Endometrial microvascular endothelial cells (primary cell): ENCODE measurements at regions not wholly inside any gene's neighbourhood (a gene's known extent, or its start where the extent isn't known, plus 50 kb on each side); places are given as distances from the start of the nearest gene placed in this dataset.
"Not testable (repeated sequence)": the region's sequence is repeated elsewhere in the genome, so short reads cannot be mapped to it uniquely, and the experiment has no call there.

Experiments used
- in situ Hi-C: cut with HindIII; loops from 2 replicates; pipeline ENCODE4 v1.10.0; 2017; ENCODE audit warnings: low sequenced_read_pairs, low pct_unique_long_range_greater_than_20kb; ENCODE audit errors: inconsistent ontology term

- in situ Hi-C loops = no loop called here
These were observed 279.6 kb downstream of the KLF13 start for GRCh38 chr15:31606194-31606669.

GRCh38 chr15:31606931-31607497 is 280.4 kb downstream of the KLF13 start:
- in situ Hi-C loops = no loop called here

GRCh38 chr15:31607656-31608055 is 281.0 kb downstream of the KLF13 start:
- in situ Hi-C loops = no loop called here

GRCh38 chr15:31609258-31609681 is 282.6 kb downstream of the KLF13 start:
- in situ Hi-C loops = no loop called here

GRCh38 chr15:31609906-31610305 is 283.3 kb downstream of the KLF13 start:
- in situ Hi-C loops = no loop called here

GRCh38 chr15:31615643-31616415 is 289.2 kb downstream of the KLF13 start:
- in situ Hi-C loops = no loop called here

- in situ Hi-C loops = not testable (repeated sequence)
These were observed 296.7 kb downstream of the KLF13 start for GRCh38 chr15:31623297-31623696.

- in situ Hi-C loops = not testable (repeated sequence)
These were observed 297.5 kb downstream of the KLF13 start for GRCh38 chr15:31624115-31624514.

- in situ Hi-C loops = not testable (repeated sequence)
These were observed 309.1 kb downstream of the KLF13 start for GRCh38 chr15:31635715-31636114.

GRCh38 chr15:31636911-31637310 is 310.3 kb downstream of the KLF13 start:
- in situ Hi-C loops = not testable (repeated sequence)

GRCh38 chr15:31643955-31644354 is 317.3 kb downstream of the KLF13 start:
- in situ Hi-C loops = not testable (repeated sequence)

GRCh38 chr15:31644761-31645160 is 318.1 kb downstream of the KLF13 start:
- in situ Hi-C loops = not testable (repeated sequence)

- in situ Hi-C loops = not testable (repeated sequence)
These were observed 320.7 kb downstream of the KLF13 start for GRCh38 chr15:31647337-31647826.

GRCh38 chr15:31649634-31650033 is 323.0 kb downstream of the KLF13 start:
- in situ Hi-C loops = not testable (repeated sequence)

GRCh38 chr15:31650055-31650701 is 323.5 kb downstream of the KLF13 start:
- in situ Hi-C loops = not testable (repeated sequence)

- in situ Hi-C loops = not testable (repeated sequence)
These were observed 330.3 kb downstream of the KLF13 start for GRCh38 chr15:31656915-31657314.

GRCh38 chr15:31660816-31661215 is 334.2 kb downstream of the KLF13 start:
- in situ Hi-C loops = no loop called here

- in situ Hi-C loops = not testable (repeated sequence)
These were observed 339.1 kb downstream of the KLF13 start for GRCh38 chr15:31665732-31666131.

GRCh38 chr15:31669158-31669908 is 342.7 kb downstream of the KLF13 start:
- in situ Hi-C loops = not testable (repeated sequence)
